Activated naive CD4-positive, alpha-beta T cell treated with anti-CD3 and anti-CD28 coated beads, Interleukin-2, amount 50 U/mL, for 72 hours (primary cell): ENCODE measurements at regions not wholly inside any gene's neighbourhood (a gene's known extent, or its start where the extent isn't known, plus 50 kb on each side); places are given as distances from the start of the nearest gene placed in this dataset.
"Not testable (repeated sequence)": the region's sequence is repeated elsewhere in the genome, so short reads cannot be mapped to it uniquely, and the experiment has no call there.

Experiments
- ATAC-seq, 2 donors: fragments of 150-1000 bp; cut with Tn5 transposase; 2 replicates each; pipeline ENCODE4 v1.10.0; 2021; ENCODE audit warnings: mild to moderate bottlenecking in 2 of 2, moderate library complexity in 2 of 2
- DNase-seq, 2 donors: peaks; one replicate each; pipeline ENCODE4 v3.0.0; 2021 to 2022; ENCODE audit warnings: low spot score in 2 of 2
- H3K27ac Mint-ChIP-seq, 2 donors: one replicate each; pipeline ENCODE4 v1.8.0; 2022; ENCODE audit warnings: mild to moderate bottlenecking in 2 of 2, mixed read lengths in 2 of 2
- H3K36me3 Mint-ChIP-seq, 2 donors: one replicate each; pipeline ENCODE4 v1.8.0; 2022; ENCODE audit warnings: mixed read lengths in 2 of 2
- H3K9me3 Mint-ChIP-seq, 2 donors: one replicate each; pipeline ENCODE4 v1.8.0; 2022; ENCODE audit warnings: mixed read lengths in 2 of 2

DNA sequence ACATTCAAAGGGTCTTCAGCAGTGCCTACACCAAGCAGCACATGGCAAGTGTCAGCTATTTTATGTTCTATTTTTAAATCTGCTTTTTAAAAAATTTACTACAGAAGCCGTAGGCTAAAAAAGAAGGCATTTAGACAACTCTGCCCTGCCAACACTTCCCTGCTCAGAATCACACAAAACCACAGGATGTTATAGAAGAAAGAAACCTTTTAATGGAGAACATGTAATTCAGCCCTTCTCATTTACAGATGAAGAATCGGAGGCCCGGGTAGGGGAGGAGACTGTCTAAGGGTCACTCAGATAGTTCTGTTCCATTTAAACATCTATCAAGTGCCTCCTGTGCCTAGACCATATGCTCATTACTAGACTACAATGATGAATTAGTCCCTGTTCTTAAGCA lies 171.8 kb upstream of the NTF3 start:
- no peak overlapping the region for H3K27ac Mint-ChIP-seq
- H3K36me3 Mint-ChIP-seq: no peaks in the 10 kb centered on the region
- no peak for DNase-seq
- no peak for ATAC-seq
- H3K9me3 Mint-ChIP-seq: no peaks in the 10 kb centered on the region

DNA sequence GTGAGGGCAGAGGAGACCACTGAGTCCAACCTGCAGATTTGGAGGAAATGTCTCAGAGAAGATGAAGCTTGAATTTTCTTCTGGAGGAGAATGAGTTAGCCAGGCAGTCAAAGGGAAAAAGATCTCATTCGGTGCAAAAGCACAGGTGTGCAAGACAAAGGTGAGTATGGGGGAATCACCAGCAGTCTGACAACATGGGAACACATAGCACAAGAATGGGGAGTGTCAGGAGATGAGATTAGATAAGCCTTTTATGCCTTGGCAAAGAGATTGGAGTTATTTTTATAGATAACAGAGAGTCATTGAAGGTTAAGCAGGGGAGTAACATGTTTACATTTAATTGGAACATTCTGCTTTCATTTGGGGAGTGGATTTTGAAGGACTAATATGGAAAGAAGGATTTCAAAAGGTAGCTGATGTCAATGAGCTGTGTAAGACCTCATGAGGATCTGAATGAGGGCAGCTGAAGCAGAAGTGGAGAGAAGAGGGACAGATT lies 171.3 kb upstream of the NTF3 start:
- no peak for ATAC-seq
- DNase-seq: no peak
- no peaks in the 10 kb centered on the region for H3K36me3 Mint-ChIP-seq
- H3K9me3 Mint-ChIP-seq: no peaks in the 10 kb centered on the region
- no peak overlapping the region for H3K27ac Mint-ChIP-seq

DNA sequence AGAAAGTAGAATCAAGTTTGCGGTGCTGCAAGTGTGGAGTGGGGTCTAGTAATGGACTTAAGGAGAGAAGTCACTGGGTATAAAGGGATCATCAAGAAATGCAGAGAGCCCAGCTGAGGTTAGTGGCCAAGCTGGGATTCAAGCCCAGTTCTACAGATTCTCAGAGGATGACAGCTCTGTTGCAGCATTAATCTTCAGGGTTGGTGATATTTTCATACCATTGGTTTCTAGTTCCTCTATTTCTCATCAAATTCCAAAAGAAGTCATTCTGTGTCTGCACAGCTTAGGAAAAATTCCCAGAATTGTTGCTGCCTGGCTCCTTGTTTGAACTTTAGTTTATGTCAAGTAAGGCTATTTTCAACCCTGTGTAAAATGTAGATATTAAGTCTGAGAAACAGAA lies 169.5 kb upstream of the NTF3 start:
- Mint-ChIP-seq H3K27ac (no peak overlapping the region), H3K9me3 (no peaks in the 10 kb centered on the region), H3K36me3 (no peaks in the 10 kb centered on the region)
- DNase-seq (no peak), ATAC-seq (no peak)

DNA sequence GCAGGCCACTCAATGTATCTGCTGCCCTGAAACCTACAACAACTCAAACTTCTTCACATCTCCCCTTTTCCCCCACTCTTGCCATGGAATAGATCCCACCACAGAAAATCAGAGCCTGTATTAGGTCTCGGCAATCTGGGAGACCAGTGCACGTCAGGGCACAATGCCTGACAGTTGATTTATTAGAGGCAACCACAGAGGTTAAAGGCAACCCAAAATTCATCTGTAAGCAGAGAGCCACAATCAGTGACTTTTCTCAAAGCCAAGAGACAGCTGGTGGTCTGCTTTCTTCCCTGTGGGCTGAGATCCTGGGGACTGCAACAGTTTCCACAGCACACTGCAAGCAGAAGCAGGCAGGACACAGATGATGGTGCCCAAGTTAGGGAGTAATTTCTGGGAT lies 169.0 kb upstream of the NTF3 start:
- no peaks in the 10 kb centered on the region for H3K9me3 Mint-ChIP-seq
- ATAC-seq: no peak

DNA sequence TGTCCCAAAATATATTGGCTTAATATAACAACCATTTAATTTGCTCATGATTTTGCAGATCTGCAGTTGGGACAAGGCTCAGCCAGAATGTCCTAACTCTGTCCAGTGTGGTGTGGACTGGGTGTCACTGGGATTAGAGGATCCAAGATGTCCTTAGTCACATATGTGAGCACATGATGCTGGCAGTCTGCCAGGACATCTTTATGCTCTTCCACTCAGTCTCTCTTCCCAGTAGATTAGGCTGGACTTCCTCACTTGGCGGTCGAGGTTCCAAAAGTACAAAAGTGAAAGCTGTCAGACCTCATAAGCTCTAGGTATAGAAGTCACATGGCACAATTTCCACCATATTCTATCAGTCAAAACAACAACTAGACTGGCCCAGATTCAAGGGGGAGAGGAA lies 167.9 kb upstream of the NTF3 start:
- Mint-ChIP-seq H3K9me3 (no peaks in the 10 kb centered on the region), H3K36me3 (no peaks in the 10 kb centered on the region), H3K27ac (no peak overlapping the region)
- DNase-seq (no peak), ATAC-seq (no peak)

More for the DNA sequence above, 169.0 kb upstream of the NTF3 start:
- no peak for DNase-seq
- H3K27ac Mint-ChIP-seq: no peak overlapping the region
- no peaks in the 10 kb centered on the region for H3K36me3 Mint-ChIP-seq

DNA sequence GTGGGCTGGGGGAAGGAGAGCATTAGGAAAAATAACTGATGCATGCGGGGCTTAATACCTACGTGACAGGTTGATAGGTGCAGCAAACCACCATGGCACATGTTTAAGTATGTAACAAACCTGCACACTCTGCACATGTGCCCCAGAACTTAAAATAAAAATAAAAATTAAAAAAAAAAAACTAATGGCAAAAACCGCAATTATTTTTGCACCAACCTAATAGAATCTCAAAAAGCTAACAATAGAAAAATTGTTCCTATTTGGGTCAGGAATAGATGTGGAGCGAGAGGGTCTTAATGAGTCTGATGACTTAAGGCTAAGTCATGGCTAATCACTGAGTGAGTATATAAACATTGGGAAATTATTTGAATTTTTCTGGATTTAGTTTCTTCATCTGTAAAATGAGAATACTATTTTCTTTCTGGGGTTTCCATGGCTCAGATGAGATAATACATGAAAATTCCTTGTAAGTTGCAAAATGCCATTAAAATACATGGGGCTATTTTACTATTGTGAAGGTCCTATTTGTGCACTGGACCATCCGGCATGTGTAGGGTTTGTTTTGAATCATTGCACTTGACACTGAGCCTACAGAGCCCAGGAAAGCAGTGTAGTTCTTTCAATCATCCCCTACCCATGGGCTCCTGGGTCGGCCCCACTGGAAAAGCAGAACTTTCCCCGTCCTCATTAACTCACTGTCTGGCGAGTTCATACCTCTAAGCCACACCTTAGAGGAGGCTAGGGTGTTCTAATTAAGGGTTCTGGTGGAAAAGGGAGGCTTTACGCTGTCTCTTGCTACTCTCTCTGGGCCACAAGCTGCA lies 164.1 kb upstream of the NTF3 start:
- H3K36me3 Mint-ChIP-seq: no peaks in the 10 kb centered on the region
- ATAC-seq: no peak

DNA sequence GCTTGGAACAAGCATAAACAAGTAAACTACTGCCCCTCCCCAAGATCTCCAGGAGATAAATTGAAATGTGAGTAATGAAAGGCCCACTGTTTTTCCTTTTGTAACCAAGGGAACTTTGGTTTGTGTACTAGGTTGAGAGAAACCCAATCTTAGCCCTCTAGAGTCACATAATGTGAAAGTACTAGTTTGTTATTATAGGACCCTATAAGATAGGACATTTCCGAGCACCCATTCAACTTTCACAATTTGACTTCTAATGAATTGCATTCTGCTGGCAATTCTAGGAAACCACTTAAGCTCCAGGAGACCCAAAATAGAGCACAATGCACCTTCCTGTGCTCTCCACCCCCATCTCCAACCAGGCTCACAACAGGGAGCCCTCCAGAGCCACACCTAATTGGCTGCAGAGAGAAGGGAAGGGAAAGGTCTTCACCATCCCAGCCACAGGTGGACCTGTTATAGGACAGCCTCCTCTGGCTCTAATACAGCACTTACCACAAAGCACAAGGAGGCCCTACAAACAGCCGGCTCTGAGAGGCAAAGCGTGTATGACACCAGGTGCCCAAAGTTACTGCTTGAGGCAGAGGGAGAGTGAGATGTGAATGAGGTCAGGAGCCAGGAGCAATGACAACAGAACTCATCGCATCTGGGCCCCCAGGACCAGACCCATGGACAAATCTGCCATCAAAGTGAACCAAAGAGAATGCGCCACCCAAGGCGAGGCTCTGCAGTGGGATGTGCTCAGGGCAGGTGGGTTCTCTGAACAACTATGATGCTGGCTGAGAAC lies 163.3 kb upstream of the NTF3 start:
- no peak for ATAC-seq
- no peaks in the 10 kb centered on the region for H3K9me3 Mint-ChIP-seq
- DNase-seq: no peak
- H3K36me3 Mint-ChIP-seq: no peaks in the 10 kb centered on the region
- no peak overlapping the region for H3K27ac Mint-ChIP-seq

More for the DNA sequence above, 164.1 kb upstream of the NTF3 start:
- no peaks in the 10 kb centered on the region for H3K9me3 Mint-ChIP-seq
- DNase-seq: no peak
- no peak overlapping the region for H3K27ac Mint-ChIP-seq

DNA sequence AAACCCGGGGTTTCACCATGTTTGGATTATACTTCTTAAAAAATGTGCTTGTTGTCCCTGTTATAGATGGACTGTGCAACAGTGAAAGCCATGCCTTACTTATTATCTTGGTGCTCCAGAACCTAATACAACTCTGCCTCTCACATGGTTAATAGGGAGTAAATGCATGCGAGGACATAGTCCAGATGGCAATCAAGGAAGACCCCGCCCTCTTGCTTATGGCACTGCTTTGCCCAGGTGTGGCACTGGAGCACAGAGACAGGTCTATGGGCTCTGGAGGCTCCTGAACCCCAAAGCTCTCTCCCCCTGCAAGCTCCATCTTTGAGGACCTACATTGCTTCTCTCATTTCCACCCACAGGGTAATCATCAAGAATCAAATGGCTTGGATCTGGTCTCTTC lies 162.1 kb upstream of the NTF3 start:
- H3K9me3 Mint-ChIP-seq: no peaks in the 10 kb centered on the region
- ATAC-seq (no peak), DNase-seq (no peak)
- H3K27ac Mint-ChIP-seq: no peak overlapping the region
- no peaks in the 10 kb centered on the region for H3K36me3 Mint-ChIP-seq

DNA sequence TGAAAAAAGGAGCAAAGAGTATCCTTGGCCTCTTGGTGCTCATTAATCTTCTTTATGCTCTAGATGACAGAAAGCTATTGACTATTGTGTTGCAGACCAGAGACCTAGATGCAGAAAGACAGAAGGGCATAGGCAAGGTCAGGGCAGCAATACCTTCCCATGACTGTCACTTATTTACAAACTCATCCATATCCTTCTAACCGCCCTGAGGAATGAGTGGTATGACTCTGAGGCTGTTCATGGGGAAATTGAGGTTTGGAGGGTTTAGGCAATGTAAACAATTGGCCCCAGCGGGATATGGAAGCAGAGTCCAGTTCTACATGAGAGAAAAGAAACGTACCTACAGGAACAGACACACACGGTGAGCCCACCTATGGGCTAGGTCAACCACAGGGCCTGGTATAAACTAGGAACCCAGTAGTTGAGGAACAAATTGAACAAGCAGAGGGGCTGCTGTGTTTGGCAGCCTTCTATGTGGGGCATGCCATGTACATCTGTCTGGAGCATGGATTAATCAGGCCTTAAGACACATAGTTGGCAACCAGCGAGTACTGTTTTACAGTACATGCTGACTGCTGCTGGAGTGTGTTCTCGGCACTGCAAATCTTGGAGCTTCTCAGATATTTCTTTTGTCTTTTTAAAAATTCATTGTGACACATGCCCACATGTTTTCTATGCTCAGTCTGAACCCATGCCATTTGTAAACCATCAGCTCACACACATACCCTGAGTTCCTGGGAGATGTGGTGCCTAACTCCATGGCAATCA lies 159.7 kb upstream of the NTF3 start:
- H3K27ac Mint-ChIP-seq: no peak overlapping the region
- no peak for ATAC-seq

DNA sequence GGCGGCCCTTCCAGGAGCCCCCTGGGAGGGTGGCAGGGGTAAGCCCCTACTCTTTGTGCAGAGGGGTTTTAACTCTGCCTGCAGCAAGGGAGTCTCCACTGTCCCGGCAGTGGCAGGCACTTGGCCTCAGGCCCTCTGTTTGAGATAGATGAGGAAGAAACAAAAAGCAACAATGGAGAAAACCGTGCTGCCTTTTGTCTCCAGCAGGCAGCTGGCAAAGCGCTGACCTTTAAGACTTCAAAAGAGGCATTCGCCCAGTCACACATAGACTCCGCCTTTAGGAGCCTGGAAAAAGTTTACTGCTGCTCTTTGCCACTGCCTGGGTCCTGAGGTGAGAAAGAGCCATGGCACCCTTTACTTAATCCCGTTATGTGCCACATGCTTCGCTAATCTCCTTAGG lies 158.2 kb upstream of the NTF3 start:
- Mint-ChIP-seq H3K27ac (no peak overlapping the region), H3K36me3 (no peaks in the 10 kb centered on the region), H3K9me3 (no peaks in the 10 kb centered on the region)
- DNase-seq (no peak), ATAC-seq (no peak)

More for the DNA sequence above, 159.7 kb upstream of the NTF3 start:
- no peaks in the 10 kb centered on the region for H3K9me3 Mint-ChIP-seq
- H3K36me3 Mint-ChIP-seq: no peaks in the 10 kb centered on the region
- no peak for DNase-seq

DNA sequence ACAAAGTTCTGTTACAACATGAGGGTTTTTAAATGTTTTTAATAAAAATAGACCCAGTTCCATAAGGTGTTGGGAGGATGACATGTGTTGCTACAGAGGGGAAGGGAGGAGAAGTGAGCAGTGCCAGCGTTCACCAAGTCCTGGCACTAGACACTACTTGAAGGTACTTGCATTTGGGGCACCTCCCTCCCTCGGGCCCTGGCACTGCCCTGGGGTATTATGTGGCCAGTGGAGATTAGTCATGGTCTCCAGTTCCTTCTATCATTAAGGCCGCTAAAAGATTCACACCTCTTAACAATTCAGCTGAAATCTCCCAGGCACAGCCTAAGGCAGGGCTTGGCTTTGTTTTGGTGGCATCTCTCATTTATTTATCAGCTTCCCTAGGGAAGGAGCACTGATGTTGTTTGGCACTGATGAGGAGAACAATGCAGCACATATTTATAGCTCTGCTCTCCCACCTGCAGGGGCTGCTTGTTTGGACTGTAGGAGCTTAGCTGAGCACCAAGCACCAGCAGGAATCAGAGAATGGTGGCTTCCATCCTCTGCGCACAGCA lies 155.5 kb upstream of the NTF3 start:
- ATAC-seq (no peak), DNase-seq (no peak)
- Mint-ChIP-seq H3K36me3 (no peaks in the 10 kb centered on the region), H3K27ac (no peak overlapping the region), H3K9me3 (no peaks in the 10 kb centered on the region)

DNA sequence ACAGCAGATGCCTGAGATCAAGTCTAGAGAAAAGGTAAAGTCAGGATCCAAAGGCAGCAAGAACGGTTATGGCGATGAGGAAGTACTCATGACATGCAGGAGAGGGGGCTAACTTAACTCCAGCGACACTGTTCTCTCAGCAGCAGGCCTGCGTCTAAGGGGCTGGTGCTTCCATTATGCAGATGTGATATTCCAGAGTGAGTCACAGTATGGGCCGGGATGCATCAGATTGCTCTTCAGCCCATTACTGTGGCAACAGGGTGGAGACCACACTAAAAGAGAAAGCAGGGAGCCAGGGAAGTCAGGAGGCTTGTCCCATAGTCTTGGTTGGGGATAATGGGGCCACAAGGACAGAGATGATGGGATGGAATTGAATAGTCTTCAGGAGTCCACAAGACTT lies 151.8 kb upstream of the NTF3 start:
- Mint-ChIP-seq H3K27ac (no peak overlapping the region), H3K9me3 (peaks cover 0 to 5% of the 10 kb centered on the region in 2 donors), H3K36me3 (no peaks in the 10 kb centered on the region)
- DNase-seq (no peak), ATAC-seq (no peak)

DNA sequence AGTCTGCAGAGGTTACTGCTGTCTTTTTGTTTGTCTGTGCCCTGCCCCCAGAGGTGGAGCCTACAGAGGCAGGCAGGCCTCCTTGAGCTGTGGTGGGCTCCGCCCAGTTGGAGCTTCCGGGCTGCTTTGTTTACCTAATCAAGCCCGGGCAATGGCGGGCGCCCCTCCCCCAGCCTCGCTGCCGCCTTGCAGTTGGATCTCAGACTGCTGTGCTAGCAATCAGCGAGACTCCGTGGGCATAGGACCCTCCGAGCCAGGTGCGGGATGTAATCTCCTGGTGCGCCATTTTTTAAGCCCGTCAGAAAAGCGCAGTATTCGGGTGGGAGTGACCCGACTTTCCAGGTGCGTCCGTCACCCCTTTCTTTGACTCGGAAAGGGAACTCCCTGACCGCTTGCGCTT lies 141.5 kb upstream of the NTF3 start:
- DNase-seq, H3K9me3 Mint-ChIP-seq, H3K27ac Mint-ChIP-seq, H3K36me3 Mint-ChIP-seq, ATAC-seq: not testable (repeated sequence)

DNA sequence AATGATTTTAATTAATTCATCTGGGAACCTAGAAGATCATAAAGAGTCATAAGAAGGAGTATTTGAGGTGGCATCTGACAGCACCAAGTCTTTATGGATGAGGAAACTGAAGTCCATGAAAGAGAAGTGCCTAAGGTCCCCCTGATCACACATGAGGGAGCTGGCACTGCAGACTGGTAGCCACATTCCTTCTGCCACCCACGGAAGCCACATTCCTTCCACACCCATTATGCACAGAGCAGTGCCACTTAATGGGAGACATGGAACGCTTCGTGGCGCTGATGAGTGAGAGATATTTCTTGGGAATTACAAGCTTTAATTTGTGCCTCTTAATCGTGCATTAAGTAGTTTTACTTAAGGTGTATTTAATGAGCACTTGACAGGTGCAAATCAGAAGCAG lies 139.3 kb upstream of the NTF3 start:
- ATAC-seq (no peak), DNase-seq (no peak)
- no peaks in the 10 kb centered on the region for H3K9me3 Mint-ChIP-seq
- H3K36me3 Mint-ChIP-seq: no peaks in the 10 kb centered on the region
- no peak overlapping the region for H3K27ac Mint-ChIP-seq

DNA sequence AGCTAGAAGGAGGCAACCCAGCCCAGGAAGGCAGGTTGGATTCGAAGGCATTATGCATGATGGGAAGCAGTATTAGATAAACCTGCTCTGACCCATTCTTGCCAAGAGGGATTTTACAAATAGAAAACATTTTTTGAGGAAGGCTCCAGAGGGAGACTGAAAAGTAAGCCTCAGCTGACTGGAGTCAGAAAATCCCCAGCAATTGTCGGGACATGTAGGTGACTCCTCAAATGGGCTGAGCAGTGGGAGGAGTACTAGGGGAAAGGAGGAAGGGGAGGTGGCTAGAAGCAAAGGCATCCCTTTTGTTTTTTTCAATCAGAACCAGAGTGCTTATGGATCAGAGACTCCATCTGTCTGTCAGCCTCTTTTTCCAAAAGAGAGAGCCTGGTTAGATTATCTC lies 138.1 kb upstream of the NTF3 start:
- ATAC-seq: no peak

DNA sequence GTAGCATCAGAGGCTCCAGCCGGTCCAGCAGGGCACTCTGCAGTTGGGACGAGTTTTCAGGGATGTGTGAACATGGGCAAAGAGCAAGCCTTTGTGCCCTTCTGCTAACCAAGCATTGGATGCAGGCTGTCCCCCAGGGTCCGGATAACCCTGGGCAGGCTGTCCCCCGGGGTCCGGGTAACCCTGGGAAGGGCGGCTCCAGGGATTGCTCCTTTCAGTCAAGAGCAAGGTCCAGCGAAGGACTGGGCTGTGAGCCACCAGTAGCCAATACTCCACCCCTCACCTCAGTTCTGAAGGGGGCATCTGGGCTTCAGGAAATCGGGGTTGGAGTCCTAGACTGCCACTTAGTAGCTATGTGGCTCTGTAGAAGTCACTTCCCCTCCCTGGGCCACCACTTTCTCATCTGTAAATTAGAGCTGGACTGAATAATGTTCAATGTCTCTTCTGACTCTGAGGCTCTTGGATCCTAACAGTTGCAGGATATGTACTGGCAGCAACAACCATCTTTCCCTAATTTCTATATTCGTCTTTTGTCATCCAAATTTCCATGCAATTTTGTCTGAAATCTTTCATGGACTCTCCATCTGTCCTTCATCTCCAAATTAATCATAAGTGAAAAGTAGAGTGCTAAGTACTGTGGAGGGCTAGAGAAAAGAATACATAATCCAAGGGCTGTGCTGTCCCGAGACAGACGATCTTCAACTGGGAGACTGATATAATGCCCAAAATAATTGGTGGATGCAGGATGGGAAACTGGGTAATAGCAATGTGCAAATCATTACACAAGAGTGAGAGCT lies 137.4 kb upstream of the NTF3 start:
- no peaks in the 10 kb centered on the region for H3K36me3 Mint-ChIP-seq
- ATAC-seq: no peak
- no peak overlapping the region for H3K27ac Mint-ChIP-seq
- DNase-seq: no peak
- H3K9me3 Mint-ChIP-seq: no peaks in the 10 kb centered on the region

More for the DNA sequence above, 138.1 kb upstream of the NTF3 start:
- Mint-ChIP-seq H3K27ac (no peak overlapping the region), H3K9me3 (no peaks in the 10 kb centered on the region), H3K36me3 (no peaks in the 10 kb centered on the region)
- no peak for DNase-seq
